ENCODE measurements at regions not wholly inside any gene's neighbourhood (a gene's known extent, or its start where the extent isn't known, plus 50 kb on each side); places are given as distances from the start of the nearest gene placed in this dataset.
"Not testable (repeated sequence)": the region's sequence is repeated elsewhere in the genome, so short reads cannot be mapped to it uniquely, and the experiment has no call there.

- no peak for TF ChIP-seq CTCF (IDR thresholded peaks at IDR 0.05; ENCODE audit: poor library complexity, severe bottlenecking)
- no peak for DNase-seq (ENCODE audit: low spot score)
- Histone ChIP-seq H3K4me3 (ENCODE audit: severe bottlenecking) (no peak overlapping the region), H3K9me3 (ENCODE audit: severe bottlenecking) (no peaks in the 10 kb centered on the region), H3K4me1 (ENCODE audit: insufficient read depth, poor library complexity, severe bottlenecking) (no peaks in the 10 kb centered on the region), H3K27ac (ENCODE audit: poor library complexity, severe bottlenecking) (no peak overlapping the region), H3K36me3 (ENCODE audit: low read depth) (no peaks in the 10 kb centered on the region), H3K27me3 (ENCODE audit: insufficient read depth, poor library complexity, severe bottlenecking) (peaks cover 3% of the 10 kb centered on the region)
- ATAC-seq (ENCODE audit: low read depth), result no peak
These were observed 133.4 kb upstream of the PGR start for GRCh38 chr11:101262995-101263394.

DNA sequence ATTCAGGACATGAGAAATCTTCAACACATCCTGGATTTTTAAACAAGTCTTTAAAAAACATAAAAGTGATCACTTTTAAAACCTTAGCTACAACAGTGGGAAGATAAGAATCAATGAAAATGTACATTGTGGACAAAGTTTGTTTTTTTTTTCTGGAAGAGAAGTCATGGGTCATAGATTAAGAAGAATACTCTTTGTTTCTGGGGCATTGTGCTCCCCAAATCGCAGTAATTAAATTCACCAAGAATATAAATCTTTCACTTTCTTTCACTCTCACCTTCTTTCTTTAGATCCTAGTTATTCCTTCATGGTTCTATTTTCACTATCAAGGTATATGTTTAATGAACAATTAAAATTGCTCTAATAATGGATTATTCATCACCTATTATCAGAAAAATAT, 132.6 kb upstream of the PGR start:
- Histone ChIP-seq H3K27ac (ENCODE audit: poor library complexity, severe bottlenecking) (no peak overlapping the region), H3K4me3 (ENCODE audit: severe bottlenecking) (no peak overlapping the region), H3K4me1 (ENCODE audit: insufficient read depth, poor library complexity, severe bottlenecking) (no peaks in the 10 kb centered on the region), H3K36me3 (ENCODE audit: low read depth) (no peaks in the 10 kb centered on the region), H3K9me3 (ENCODE audit: severe bottlenecking) (no peaks in the 10 kb centered on the region), H3K27me3 (ENCODE audit: insufficient read depth, poor library complexity, severe bottlenecking) (peaks cover 3% of the 10 kb centered on the region)
- TF ChIP-seq CTCF (IDR thresholded peaks at IDR 0.05; ENCODE audit: poor library complexity, severe bottlenecking), result no peak
- ATAC-seq (ENCODE audit: low read depth), result no peak
- no peak for DNase-seq (ENCODE audit: low spot score)

DNA sequence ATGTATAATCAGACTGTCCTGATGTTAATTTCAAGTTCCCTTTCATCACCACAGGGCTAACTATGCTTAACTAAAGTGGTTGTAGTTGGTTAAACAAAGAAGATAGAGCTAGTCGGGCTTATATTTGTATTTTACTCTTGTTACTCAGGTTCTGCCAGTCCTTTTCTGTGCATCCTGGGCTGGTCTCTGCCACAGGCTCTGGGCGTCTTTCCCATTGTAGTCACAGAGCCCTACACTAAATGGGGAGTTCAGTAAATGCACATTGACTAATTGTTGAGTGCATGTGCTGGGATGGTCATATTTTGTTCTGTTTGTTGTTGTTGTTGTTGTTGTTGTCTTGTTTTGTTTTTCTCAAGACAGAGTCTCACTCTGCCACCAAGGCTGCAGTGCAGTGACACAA, 125.4 kb upstream of the PGR start:
- DNase-seq (ENCODE audit: low spot score) (no peak), ATAC-seq (ENCODE audit: low read depth) (no peak)
- Histone ChIP-seq H3K36me3 (ENCODE audit: low read depth) (no peaks in the 10 kb centered on the region), H3K4me1 (ENCODE audit: insufficient read depth, poor library complexity, severe bottlenecking) (no peaks in the 10 kb centered on the region), H3K27ac (ENCODE audit: poor library complexity, severe bottlenecking) (no peak overlapping the region), H3K9me3 (ENCODE audit: severe bottlenecking) (no peaks in the 10 kb centered on the region), H3K27me3 (ENCODE audit: insufficient read depth, poor library complexity, severe bottlenecking) (no peaks in the 10 kb centered on the region), H3K4me3 (ENCODE audit: severe bottlenecking) (no peak overlapping the region)
- no peak for TF ChIP-seq CTCF (IDR thresholded peaks at IDR 0.05; ENCODE audit: poor library complexity, severe bottlenecking)

- Histone ChIP-seq H3K27me3 (ENCODE audit: insufficient read depth, poor library complexity, severe bottlenecking) (no peaks in the 10 kb centered on the region), H3K9me3 (ENCODE audit: severe bottlenecking) (no peaks in the 10 kb centered on the region), H3K4me1 (ENCODE audit: insufficient read depth, poor library complexity, severe bottlenecking) (no peaks in the 10 kb centered on the region), H3K4me3 (ENCODE audit: severe bottlenecking) (no peak overlapping the region), H3K36me3 (ENCODE audit: low read depth) (no peaks in the 10 kb centered on the region), H3K27ac (ENCODE audit: poor library complexity, severe bottlenecking) (no peak overlapping the region)
- DNase-seq (ENCODE audit: low spot score) (no peak), ATAC-seq (ENCODE audit: low read depth) (no peak)
- TF ChIP-seq CTCF (IDR thresholded peaks at IDR 0.05; ENCODE audit: poor library complexity, severe bottlenecking), result no peak
These were observed 124.4 kb upstream of the PGR start for GRCh38 chr11:101254037-101254436.

GRCh38 chr11:101245635-101246034, 116.0 kb upstream of the PGR start:
- not testable (repeated sequence) for H3K4me1 ChIP-seq (ENCODE audit: insufficient read depth, poor library complexity, severe bottlenecking); H3K9me3 ChIP-seq (ENCODE audit: severe bottlenecking); H3K27me3 ChIP-seq (ENCODE audit: insufficient read depth, poor library complexity, severe bottlenecking); H3K36me3 ChIP-seq (ENCODE audit: low read depth); ATAC-seq (ENCODE audit: low read depth); H3K4me3 ChIP-seq (ENCODE audit: severe bottlenecking); DNase-seq (ENCODE audit: low spot score); H3K27ac ChIP-seq (ENCODE audit: poor library complexity, severe bottlenecking)

- not testable (repeated sequence) for H3K27me3 ChIP-seq (ENCODE audit: insufficient read depth, poor library complexity, severe bottlenecking); H3K9me3 ChIP-seq (ENCODE audit: severe bottlenecking); H3K4me1 ChIP-seq (ENCODE audit: insufficient read depth, poor library complexity, severe bottlenecking); H3K4me3 ChIP-seq (ENCODE audit: severe bottlenecking); DNase-seq (ENCODE audit: low spot score); H3K36me3 ChIP-seq (ENCODE audit: low read depth); ATAC-seq (ENCODE audit: low read depth); H3K27ac ChIP-seq (ENCODE audit: poor library complexity, severe bottlenecking)
These were observed 115.5 kb upstream of the PGR start for GRCh38 chr11:101245081-101245480.

Measured in RWPE2 (cell line).